GM19025 (cell line): ENCODE measurements at regions not wholly inside any gene's neighbourhood (a gene's known extent, or its start where the extent isn't known, plus 50 kb on each side); places are given as distances from the start of the nearest gene placed in this dataset.

ENCODE experiments used
- ATAC-seq: cut with Tn5 transposase; IDR thresholded peaks from one replicate; pipeline ENCODE4 v1.9.1; 2021; ENCODE audit warnings: mild to moderate bottlenecking, low read depth, moderate library complexity; ENCODE audit not compliant: unreplicated experiment

DNA sequence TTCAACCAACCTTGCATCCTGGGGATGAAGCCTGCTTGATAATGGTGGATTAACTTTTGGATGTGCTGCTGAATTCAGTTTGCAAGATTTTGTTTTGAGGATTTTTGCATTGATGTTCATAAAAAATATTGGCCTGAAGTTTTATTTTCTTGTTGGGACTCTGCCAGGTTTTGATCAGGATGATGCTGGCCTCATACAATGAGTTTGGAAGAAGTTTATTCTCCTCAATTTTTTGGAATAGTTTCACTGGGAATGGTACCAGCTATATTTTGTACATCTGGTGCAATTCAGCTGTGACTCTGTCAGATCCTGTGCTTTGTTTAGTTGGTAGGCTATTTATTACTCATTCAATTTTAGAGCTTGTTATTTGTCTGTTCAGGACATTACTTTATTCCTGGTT lies 340.3 kb upstream of the TRAM1L1 start:
- no peak for ATAC-seq

DNA sequence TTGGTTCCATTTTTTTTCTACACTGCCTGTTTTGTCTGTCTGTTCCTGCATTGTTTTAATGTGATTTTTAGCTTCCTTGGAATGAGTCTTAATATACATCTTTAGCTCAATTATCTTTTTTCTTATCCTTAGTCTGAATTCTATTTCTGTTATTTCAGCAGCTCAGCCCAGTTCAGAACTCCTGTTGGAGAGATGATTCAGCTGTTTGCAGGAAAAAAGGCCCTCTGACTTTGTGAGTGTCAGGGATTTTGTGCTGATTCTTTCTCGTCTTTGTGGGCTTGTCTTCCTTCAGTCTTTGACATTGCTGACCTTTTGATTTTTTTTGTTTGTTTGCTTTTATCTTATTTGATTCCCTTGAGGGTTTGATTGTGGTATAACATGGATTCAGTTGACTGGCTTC lies 343.2 kb upstream of the TRAM1L1 start:
- ATAC-seq, result no peak

DNA sequence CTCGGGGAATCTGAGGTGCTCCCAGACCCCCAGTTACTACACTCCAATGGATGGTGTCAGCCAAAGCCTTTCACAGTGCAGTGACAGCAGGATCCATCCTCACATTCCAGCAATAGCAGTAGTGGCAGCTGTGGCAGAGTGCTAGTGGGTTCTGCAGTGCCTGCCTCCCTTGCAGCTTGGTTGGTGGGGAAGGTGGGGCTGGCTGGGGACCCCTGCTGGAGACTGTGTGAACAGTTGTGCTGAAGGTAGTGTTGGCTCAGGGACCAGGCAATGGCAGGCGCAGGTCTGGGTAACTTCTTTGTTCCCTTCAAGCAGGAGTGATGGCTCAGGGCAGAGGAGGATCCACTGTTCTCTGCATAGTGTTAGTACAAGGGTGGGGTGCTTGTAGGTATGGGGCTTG lies 343.7 kb upstream of the TRAM1L1 start:
- ATAC-seq, result no peak

DNA sequence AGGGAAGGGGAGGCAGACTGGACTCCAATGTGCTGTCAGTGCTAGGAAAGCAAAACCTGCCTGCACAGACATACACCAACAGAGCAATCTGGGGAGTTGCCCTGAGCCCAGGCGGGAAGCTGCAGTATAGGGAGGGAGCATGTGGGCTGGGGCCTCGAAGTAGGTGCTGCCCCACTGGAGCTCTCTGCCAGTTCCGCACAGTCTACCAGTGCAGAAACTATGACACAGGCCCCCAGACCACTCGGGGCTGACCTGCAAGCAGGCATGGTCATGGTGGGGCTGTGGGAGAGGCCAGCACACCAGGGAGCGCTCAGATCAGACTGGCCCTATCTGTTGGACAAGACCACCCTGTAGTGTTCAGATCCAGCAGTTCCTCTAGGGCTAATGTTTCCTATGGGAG lies 344.1 kb upstream of the TRAM1L1 start:
- ATAC-seq, result no peak

DNA sequence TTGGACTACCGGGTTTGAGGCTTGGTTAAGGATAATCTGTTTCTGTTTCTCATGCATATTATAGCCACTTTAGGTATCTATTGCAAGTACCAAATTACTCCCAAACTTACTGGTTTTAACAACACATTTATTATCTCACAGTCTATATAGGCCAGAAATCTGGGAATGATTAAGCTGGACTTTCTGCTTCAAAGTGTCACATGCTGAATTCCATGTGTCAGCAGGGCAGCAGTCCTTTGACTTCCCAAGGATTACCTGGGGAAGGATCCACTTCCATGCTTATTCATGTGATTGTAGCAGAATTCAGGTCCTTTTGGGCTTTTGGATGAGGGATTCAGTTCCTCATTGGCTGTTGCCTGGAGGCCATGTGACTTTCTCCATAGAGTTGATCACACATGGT lies 349.0 kb upstream of the TRAM1L1 start:
- no peak for ATAC-seq

DNA sequence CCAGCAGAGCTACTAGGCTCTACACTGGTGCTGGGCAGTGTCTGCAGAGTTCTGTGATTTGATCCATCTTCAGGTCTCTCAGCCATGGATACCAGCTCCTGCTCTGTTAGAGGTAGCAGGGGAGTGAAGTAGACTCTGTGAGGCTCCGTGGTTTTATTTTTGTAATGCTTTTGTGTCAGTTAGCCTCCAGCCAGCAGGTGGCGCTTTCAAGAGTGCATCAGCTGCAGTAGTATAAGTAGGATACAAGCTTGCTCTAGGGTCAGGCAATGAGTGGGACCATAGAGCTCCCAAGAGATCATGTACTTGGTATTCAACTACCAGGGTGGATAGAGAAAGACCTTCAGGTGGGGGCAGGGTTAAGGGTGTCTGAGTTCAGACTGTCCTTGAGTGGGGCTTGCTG lies 362.5 kb upstream of the TRAM1L1 start:
- ATAC-seq, result no peak

DNA sequence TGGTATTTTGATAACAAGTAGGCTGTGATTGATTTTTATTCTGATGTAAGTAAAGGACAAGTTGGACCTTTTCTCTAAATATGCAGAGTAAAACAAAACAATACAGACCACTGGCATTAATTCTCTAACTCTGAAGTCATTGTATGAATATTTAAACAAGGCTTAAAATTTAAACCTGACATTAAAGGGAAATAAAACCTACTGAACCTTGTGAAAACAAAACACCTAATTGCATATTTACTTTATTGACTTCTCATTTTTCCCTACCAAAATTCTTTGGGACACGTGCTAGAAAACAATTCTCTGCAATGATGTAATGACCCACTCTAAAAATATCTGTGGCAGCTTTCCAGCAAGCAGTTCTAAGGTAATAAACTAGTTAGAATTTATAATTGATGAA lies 369.7 kb upstream of the TRAM1L1 start:
- no peak for ATAC-seq

DNA sequence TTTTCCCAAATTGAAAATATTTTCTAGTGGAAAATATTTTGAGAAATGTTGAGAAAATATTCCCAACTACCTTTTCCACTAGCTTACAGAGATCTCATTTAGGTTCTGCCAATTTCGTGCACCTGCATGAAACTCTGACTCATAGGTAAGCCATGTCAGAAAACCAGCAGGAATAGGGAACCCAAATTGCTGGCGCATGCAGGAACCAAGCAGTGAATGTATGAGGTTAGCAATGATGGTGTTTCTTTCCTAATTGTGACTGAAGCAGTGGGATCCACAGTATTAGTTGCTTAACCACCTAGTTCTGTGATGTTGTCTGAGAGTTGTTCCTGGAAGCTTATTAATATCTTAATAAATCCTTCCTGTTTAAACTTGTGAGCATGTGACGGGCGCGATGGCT lies 381.0 kb upstream of the TRAM1L1 start:
- ATAC-seq, result no peak

DNA sequence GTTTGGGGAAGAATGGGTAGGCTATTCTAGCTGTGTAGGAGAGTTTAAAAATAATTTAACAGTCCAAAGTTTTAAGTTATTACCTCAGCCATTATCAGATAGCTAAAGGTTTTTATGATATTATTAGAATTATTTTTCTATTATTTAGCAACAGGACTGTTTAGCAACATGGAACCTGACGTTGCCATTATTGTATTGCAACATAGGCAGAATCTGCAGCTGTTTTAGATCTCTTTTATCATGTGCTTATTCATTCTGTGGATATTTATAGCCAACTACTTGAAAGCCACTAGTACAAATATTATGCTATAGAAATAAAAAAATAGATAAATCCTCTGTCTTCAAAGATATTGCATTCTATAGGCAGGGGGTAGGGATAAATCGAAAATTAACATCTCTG lies 382.0 kb upstream of the TRAM1L1 start:
- no peak for ATAC-seq

DNA sequence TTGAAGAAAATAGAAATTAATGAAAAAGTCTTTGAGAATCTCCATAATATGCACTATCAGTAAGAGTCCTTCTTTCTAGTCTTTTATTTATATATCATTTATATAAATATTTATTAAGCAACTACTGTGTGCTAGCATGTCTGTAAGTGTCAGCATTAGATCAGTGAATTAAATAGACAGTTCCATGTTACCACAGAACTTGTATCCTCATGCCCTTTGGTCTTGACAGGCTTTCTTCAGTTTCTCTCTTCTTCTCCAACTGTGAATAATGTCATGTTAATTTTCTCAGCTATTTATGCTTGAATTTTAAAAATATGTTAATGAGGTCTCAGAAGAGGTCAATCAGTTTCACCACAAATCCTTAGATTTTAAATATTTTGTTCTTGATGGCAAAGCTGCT lies 389.6 kb upstream of the TRAM1L1 start:
- no peak for ATAC-seq

DNA sequence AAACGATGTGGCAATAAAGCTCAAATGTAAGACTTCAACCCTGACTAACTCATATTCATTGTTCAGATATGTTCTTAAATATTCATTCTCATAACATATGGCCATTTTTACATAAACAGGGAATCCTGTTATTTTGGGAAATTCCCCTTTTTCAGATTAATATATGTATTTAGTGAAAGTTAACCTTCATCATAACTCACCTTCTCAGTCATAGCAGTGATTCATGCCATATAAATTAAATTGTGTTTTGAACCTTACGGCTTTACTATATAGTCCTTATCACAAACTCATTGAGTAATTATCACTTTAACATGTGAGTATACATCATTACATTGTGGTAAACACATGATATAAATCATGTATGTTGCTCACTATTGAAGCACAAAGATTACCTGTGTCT lies 392.5 kb upstream of the TRAM1L1 start:
- no peak for ATAC-seq

DNA sequence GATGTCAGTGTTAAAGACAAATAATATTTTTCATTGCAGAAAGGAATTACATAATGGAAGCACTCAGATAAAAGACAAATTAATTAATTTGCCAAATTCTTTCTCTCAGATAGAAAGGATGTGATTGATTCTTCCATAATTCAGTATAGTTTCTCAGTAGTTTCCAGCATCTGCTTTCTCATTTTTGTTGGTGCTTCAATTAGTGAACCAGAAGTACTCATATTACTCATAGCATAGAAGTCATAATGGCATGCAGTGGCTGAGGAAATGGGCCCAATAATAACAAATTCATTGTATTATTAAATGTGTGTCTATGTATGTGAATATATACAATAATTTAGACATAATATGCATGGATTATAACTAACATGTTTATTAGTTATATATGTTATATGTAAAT lies 393.3 kb upstream of the TRAM1L1 start:
- ATAC-seq, result no peak

DNA sequence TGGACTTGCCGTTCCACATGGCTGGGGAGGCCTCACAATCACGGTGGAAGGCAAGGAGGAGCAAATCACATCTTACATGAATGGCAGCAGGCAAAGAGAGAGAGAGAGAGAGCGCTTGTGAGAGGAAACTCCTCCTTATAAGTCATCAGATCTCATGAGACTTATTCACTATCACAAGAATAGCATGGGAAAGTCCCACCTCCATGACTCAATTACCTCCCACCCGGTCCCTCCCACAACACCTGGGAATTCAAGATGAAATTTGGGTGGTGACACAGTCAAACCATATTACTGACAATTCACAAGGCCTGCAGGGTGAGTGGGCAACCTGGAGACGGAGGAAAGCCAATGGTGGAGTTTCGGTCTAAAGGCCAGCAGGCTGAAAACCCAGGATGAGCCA lies 394.3 kb upstream of the TRAM1L1 start:
- ATAC-seq, result no peak

DNA sequence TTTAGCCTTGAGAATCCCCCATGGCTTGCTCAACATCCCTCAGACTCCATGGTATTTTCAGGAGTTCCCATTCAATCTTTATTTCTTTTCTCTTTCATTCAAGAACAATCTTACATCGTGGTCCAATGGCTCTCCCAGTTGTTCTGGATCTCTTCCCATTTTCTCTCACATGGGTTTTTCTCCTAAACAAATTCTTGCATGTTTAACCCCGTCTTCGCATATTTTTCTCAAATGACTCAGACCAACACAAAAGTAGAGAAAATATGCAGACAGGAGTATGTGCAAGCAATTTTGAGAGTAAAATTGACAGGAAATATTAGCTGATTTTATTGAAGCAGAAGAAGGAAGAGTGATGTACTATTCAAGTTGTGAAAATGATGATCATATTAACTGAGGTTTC lies 396.4 kb upstream of the TRAM1L1 start:
- ATAC-seq, result no peak

DNA sequence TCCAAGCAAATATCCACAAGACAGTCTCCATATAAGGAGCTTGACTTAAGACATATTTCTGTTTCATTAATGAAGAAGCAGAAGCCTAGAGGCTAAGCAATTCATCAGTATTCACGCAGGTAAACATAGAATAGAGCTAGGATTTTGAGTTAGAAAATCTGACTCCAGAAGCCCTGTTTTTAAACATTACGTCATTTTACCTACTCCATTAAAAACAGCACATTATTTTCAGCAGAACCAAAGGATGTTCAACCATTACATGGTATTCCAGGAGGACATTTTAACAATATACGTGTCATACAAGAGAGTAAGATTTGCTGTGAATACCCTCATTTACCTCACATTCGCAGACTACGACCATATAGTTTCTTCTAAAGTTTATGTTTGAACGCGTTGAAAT lies 403.3 kb upstream of the TRAM1L1 start:
- no peak for ATAC-seq

DNA sequence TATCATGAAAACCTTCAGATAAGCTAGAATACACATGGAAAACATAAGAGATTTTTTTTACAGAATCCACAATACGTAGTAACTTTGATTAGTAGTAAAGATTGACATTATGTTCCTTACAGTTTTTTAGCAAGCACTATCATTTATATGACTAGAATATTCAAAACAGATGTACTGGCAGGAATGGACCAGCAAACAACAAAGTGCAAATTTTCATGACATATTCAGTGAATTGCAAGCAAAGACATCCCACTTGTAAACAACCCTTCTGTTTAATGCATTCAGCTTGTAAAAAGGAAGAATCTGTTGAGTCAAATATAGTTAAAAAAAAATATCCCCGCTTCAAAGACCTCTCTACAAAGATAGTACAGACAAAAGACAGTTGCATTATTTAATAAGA lies 403.7 kb upstream of the TRAM1L1 start:
- no peak for ATAC-seq

DNA sequence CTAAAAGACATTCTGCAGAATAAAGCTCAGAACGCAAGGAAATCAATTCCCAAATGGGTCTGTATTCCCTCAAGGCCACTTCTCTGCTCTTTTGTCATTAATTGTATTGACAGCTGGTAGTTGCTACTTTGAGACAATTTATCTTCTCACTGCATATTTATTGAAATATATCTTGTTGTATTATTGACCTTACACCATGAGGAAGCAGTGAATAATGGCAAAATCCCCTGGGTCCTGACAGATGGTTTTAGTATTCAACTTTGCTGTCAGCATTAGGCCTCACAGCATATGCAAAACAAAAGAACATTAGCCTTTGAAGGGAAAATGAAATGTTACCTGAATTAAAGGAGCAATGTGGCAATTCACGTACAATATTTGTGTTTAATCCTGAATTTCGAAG lies 406.1 kb upstream of the TRAM1L1 start:
- ATAC-seq, result no peak

DNA sequence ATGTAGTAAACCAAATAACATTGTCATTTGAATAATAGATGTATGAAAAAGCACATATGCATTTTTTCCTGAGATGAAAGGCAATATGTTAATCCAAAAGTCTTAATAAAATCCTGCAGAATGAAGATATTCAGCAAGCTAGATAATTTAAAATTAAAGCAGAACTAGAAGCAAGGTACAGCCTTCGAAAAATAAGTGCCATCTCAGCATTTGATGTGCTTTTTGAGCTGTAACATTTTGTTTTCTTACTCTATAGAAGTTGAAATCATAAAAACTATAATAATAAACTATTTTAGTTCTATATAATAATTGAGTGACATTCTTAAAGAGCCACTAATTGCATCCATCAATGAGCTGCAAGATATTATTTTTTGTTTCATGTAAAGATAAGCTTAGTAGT lies 410.4 kb upstream of the TRAM1L1 start:
- no peak for ATAC-seq

DNA sequence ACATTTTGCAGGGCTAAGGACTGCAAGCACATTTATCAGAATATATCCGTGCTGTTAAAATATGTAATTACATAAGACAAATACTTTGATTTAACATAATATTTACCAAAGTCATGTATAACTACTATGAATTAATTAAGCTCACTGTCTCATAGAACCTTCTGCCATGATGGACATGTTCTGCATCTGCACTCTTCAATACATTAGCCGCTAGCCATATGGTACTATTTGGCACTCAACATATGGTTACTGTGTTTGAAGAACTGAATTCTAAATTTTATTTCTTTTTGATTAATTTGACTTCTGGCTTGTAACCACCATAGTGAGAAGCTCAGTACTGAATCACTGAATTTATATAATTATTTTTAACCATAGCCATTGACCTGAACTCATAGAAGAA lies 427.0 kb upstream of the TRAM1L1 start:
- ATAC-seq, result no peak

DNA sequence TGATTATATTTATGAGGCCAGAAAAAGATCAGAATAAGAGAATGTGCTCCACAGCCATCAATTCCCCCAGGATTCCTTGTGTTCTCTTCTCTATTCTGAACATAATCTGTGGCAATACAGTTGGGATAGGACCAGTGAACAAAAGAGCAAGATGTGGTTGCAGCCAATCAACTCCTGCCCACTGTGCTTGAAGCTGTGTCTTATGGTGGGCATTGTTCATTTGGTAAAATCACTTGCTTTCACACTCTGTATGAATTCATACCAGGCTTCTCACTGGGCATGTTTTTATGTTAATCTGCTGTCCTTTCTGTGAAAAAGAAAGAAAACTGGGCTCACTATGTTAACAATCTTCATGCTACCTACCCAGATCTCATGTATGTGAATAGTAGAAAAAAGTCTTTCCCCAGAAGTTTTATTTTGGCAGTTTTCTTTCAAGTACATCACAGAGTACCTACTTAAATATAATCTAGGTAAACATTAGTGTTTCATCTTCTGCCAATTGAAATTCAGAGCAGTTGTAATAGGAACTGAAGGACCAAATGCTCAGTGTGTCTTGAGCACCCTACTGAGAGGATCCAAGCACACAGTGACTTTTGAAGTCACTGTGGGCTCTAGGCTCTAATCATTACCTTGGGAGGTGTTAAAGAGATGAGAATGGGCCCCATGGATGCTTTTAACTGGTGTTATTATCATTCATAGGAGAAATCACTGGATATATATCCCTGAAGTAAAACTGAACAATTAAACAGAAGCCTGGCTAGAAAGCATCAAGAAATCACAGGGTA lies 429.2 kb upstream of the TRAM1L1 start:
- no peak for ATAC-seq

DNA sequence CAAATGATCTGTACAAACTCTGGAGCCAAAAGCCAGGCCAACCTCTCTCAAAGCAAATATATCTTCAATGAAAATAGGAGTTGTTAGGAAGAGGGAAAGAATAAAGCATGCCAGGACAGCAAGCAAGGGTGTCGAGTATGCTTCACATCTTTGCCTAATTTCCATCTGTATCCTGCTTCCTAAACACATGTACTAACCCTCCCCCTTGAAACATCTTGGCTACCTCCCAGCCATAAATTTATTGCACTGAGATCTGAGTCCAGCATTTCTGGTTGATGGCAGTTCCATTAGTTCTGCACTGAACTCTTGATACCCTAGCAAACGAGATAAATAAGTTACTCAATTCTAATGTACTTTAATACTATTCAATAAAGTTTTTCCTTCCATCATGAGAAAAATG lies 430.5 kb upstream of the TRAM1L1 start:
- ATAC-seq, result no peak

DNA sequence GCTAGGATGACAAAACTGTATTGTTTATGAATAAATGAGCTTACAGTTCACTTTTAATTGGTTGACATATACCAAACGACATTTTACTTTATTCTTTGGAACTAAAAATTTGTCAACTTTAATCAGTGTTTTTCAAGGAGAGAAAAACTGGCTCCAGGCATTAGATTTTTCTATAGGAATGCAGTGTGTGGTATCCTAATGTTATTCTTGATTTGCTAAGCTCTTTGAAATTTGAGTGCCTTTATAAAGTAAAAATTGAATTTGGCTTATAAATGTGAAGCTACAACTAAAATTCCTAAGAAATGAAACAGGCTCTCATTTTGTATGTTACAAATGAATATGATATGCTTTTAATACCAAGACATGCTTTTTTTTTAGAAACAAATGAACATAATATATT lies 442.2 kb upstream of the TRAM1L1 start:
- ATAC-seq, result no peak

DNA sequence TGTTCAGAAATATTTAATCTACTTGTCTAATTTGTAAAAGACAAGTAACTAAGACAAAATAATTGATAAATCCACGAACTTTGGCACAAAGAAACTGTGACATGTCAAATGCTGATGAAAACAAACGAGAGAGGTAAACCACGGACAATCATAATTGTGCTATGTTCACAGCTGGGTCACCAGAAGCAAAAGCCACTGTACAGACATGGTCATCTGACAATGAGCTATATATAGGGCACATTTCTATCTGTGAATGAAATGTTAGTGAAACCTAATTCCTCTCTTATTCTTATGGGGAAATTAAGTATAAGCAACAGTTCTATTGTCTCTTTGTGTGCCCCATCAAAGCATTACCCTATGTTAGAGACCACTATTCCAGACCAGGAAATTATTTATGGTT lies 444.0 kb upstream of the TRAM1L1 start:
- no peak for ATAC-seq
